ENCODE measurements at regions not wholly inside any gene's neighbourhood (a gene's known extent, or its start where the extent isn't known, plus 50 kb on each side); places are given as distances from the start of the nearest gene placed in this dataset.

- TF ChIP-seq CTCF (IDR thresholded peaks at IDR 0.05) (no peak), POLR2A (IDR thresholded peaks at IDR 0.05) (no peak)
Measured at GRCh38 chr20:50329981-50330503, 139.4 kb downstream of the CEBPB start.

All from right lobe of liver (tissue), 4 donors.